Naive thymus-derived CD4-positive, alpha-beta T cell (primary cell): ENCODE measurements at regions not wholly inside any gene's neighbourhood (a gene's known extent, or its start where the extent isn't known, plus 50 kb on each side); places are given as distances from the start of the nearest gene placed in this dataset.
"Not testable (repeated sequence)": the region's sequence is repeated elsewhere in the genome, so short reads cannot be mapped to it uniquely, and the experiment has no call there.

Source experiments
- ATAC-seq: fragments of 150-1000 bp; cut with Tn5 transposase; 2 replicates; pipeline ENCODE4 v1.10.0; 2021; ENCODE audit warnings: mild to moderate bottlenecking, moderate library complexity
- CTCF ChIA-PET: fragments of 350-600 bp; sonication (Branson Sonifier 250); formaldehyde crosslinking; loops from one replicate; lab custom pipeline; 2021; ENCODE audit warnings: antibody characterized with exemption; lab: Charles Lee
- POLR2A ChIA-PET: fragments of 350-600 bp; sonication (Branson Sonifier 250); formaldehyde crosslinking; loops from one replicate; lab custom pipeline; 2021; ENCODE audit warnings: antibody characterized with exemption, inconsistent platforms; lab: Charles Lee
- DNase-seq, 9 donors: peaks; one replicate each; pipeline versions ENCODE4 v3.0.0 to v3.0.0-alpha.2; 2020 to 2022; ENCODE audit warnings: mixed read lengths in 1 of 9
- H3K27ac ChIP-seq: one replicate; pipeline ENCODE4 v1.7.0; 2013; ENCODE audit warnings: mild to moderate bottlenecking, low read depth, low read length, moderate library complexity
- H3K27me3 ChIP-seq, 2 donors: one replicate each; pipeline ENCODE4 v1.7.0; 2013; ENCODE audit warnings: low read length in 2 of 2, mild to moderate bottlenecking in 2 of 2, moderate library complexity in 2 of 2; ENCODE audit not compliant: control insufficient read depth in 2 of 2, insufficient read depth in 2 of 2
- H3K36me3 ChIP-seq, 3 experiments: 1 replicate in 2 of 3; 2 replicates in 1 of 3; pipeline ENCODE4 v1.7.0; 2013; ENCODE audit warnings: low read length in 3 of 3, mild to moderate bottlenecking in 3 of 3, moderate library complexity in 1 of 3; ENCODE audit not compliant: insufficient read depth in 3 of 3, control insufficient read depth in 2 of 3
- H3K4me1 ChIP-seq, 2 donors: one replicate each; pipeline ENCODE4 v1.7.0; 2013; ENCODE audit warnings: low read length in 2 of 2, mild to moderate bottlenecking in 2 of 2, moderate library complexity in 1 of 2; ENCODE audit not compliant: control insufficient read depth in 2 of 2, insufficient read depth in 2 of 2
- H3K4me3 ChIP-seq: 2 replicates; pipeline ENCODE4 v1.7.0; 2013; ENCODE audit warnings: mild to moderate bottlenecking, low read length
- H3K9me3 ChIP-seq, 3 experiments: 1 replicate in 2 of 3; 2 replicates in 1 of 3; pipeline ENCODE4 v1.7.0; 2013; ENCODE audit warnings: low read length in 3 of 3; ENCODE audit not compliant: control insufficient read depth in 2 of 3
- H3K27ac Mint-ChIP-seq, 9 donors: one replicate each; pipeline ENCODE4 v1.8.0; 2020 to 2022; ENCODE audit warnings: mixed read lengths in 9 of 9, mild to moderate bottlenecking in 8 of 9, moderate library complexity in 5 of 9, inconsistent platforms in 2 of 9
- H3K27me3 Mint-ChIP-seq, 5 donors: one replicate each; pipeline ENCODE4 v1.8.0; 2021 to 2022; ENCODE audit warnings: mixed read lengths in 5 of 5, mild to moderate bottlenecking in 1 of 5
- H3K36me3 Mint-ChIP-seq, 5 donors: one replicate each; pipeline ENCODE4 v1.8.0; 2020 to 2022; ENCODE audit warnings: mixed read lengths in 5 of 5, mild to moderate bottlenecking in 3 of 5, inconsistent platforms in 1 of 5
- H3K4me1 Mint-ChIP-seq, 7 donors: one replicate each; pipeline ENCODE4 v1.8.0; 2020 to 2022; ENCODE audit warnings: mixed read lengths in 7 of 7, mild to moderate bottlenecking in 3 of 7, inconsistent platforms in 1 of 7
- H3K4me3 Mint-ChIP-seq, 10 donors: one replicate each; pipeline ENCODE4 v1.8.0; 2020 to 2022; ENCODE audit warnings: mild to moderate bottlenecking in 10 of 10, mixed read lengths in 10 of 10, moderate library complexity in 6 of 10, inconsistent platforms in 2 of 10
- H3K9me3 Mint-ChIP-seq, 11 donors: one replicate each; pipeline ENCODE4 v1.8.0; 2020 to 2022; ENCODE audit warnings: mixed read lengths in 11 of 11, mild to moderate bottlenecking in 4 of 11, inconsistent platforms in 1 of 11, moderate library complexity in 1 of 11
- intact Hi-C, 2 donors: fragments of 100-400 bp; cut with micrococcal nuclease; formaldehyde crosslinking; loops; one replicate each; pipeline ENCODE4 v1.15.1; 2023

DNA sequence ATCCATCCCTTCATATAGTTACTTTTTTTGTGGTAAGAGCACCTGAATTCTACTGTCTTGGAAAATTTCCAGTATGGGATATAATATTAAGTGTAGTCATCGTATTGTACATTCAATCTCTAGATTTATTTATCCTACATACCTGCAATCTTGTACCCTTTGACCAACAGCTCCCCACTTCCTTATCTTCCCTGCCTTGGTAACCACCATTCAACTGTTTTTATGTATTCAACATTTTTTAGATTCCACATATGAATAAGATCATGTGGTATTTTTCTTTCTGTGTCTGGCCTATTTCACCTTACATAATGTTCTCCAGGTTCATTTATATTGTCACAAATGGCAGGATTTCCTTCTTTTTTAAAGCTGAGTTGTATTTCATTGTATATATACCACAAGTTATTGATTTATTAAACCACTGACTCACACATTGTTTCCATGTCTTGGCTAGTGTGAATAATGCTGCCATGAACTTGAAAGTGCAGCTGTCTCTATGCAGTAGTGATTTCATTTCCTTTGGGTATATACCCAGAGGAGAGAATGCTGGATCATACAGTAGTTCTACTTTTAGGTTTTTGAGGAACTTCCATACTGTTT, 572.5 kb downstream of the MAGEB5 start:
- intact Hi-C loops, result no loop called here
- DNase-seq (no peak), ATAC-seq (no peak)
- Mint-ChIP-seq H3K27me3 (no peaks in the 10 kb centered on the region), H3K4me3 (no peak overlapping the region), H3K9me3 (peaks cover 0 to 2% (median 0%) of the 10 kb centered on the region in 11 donors), H3K27ac (no peak overlapping the region), H3K36me3 (no peaks in the 10 kb centered on the region), H3K4me1 (no peaks in the 10 kb centered on the region)
- H3K36me3 ChIP-seq, result no peaks in the 10 kb centered on the region
- H3K4me3 ChIP-seq, result no peak overlapping the region
- CTCF ChIA-PET, result no interaction called here
- no peaks in the 10 kb centered on the region for H3K27me3 ChIP-seq
- no peak overlapping the region for H3K27ac ChIP-seq
- H3K4me1 ChIP-seq, result no peaks in the 10 kb centered on the region
- POLR2A ChIA-PET, result no interaction called here
- H3K9me3 ChIP-seq, result no peaks in the 10 kb centered on the region

DNA sequence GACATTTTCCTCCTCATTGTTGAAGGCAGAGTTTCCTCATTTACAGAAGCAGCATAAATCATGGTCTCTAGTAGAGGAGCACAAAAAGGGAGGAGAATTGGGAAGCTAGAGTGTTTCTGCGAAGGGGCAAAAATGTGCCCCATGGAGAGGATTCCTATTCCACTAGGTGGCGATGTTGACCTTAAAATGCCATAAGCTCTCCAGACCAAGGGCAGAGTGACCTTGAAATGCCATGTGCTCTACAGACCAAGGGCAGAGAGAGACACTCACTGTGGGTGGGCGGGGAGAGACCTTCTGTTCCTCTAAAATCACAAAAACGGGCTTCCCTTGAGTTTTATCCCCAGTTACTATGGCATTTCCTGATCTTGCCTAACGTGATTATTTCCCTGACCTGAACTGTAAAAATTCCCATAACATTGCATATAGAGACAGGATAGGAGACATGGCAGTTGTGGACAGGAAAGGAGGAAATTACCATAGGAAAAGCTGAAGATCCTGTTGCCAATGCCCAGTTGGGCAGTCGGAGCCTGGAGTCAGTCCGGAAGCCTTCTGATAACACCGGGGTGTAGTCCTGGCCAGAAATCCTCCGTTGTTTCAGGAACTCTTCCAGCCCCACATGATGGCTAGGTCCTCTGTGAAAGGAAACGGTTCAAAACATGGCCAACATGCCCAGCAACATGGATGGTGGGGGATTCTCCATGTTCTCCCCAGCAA, 567.7 kb downstream of the MAGEB5 start:
- no peak overlapping the region for H3K4me3 Mint-ChIP-seq
- Histone ChIP-seq H3K9me3 (no peaks in the 10 kb centered on the region), H3K4me3 (no peak overlapping the region), H3K4me1 (no peaks in the 10 kb centered on the region), H3K27me3 (no peaks in the 10 kb centered on the region), H3K27ac (no peak overlapping the region), H3K36me3 (no peaks in the 10 kb centered on the region)
- H3K4me1 Mint-ChIP-seq, result no peaks in the 10 kb centered on the region
- ATAC-seq (no peak), DNase-seq (no peak)
- intact Hi-C loops, result no loop called here
- ChIA-PET POLR2A (no interaction called here), CTCF (no interaction called here)
- H3K36me3 Mint-ChIP-seq, result no peaks in the 10 kb centered on the region
- H3K27ac Mint-ChIP-seq, result no peak overlapping the region
- peaks cover 0 to 2% (median 0%) of the 10 kb centered on the region in 11 donors for H3K9me3 Mint-ChIP-seq
- H3K27me3 Mint-ChIP-seq, result no peaks in the 10 kb centered on the region

DNA sequence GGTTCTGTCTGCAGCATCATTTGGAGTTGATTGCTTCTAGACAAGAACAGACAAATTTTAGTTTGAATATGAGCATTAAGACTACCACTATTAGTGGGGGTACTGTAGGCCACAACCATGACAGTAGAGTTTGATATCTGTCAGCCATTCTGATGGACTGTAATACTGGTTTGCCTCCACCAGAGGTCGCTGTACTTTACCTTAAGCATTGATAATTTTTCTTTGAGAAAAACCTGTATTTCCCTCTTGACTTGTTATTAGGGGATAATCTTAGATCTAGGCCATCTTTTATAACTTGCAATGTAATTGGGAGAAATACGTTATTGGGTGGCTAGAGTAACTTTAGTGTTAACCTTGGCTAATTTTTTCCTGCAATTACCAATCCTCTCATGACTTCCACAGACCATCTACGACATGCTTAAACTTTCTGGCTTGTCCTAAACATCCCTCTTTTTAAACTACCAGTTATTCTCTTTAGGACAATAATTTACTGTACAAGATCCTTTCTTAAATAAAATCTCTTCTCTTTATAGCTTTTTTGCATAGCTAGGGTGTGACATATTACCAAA, 562.4 kb downstream of the MAGEB5 start:
- intact Hi-C loops, result no loop called here
- H3K9me3 Mint-ChIP-seq, result peaks cover 0 to 8% (median 4%) of the 10 kb centered on the region in 11 donors
- POLR2A ChIA-PET, result no interaction called here

DNA sequence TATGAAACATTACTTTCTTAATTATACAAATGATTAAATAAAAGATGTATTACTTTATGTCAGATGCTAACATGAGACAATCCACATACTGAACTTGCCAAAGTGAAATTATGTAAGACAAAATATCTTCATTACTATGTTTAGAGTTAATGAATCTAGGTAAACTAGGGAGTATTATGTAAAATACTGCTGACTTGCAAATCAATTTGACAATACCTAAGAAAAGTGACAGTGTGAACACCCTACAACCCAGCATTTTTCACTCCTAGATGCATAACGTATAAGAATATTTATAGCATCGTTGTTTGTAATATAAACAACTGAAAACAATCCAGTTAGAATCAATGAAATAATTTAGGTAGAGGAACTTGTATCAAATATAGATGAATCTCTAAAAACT, 546.3 kb downstream of the MAGEB5 start:
- Mint-ChIP-seq H3K36me3 (no peaks in the 10 kb centered on the region), H3K4me3 (no peak overlapping the region), H3K4me1 (no peaks in the 10 kb centered on the region), H3K27me3 (no peaks in the 10 kb centered on the region), H3K9me3 (peaks cover 0 to 6% (median 0%) of the 10 kb centered on the region in 11 donors), H3K27ac (no peak overlapping the region)
- Histone ChIP-seq H3K36me3 (no peaks in the 10 kb centered on the region), H3K27ac (no peak overlapping the region), H3K4me1 (no peaks in the 10 kb centered on the region), H3K4me3 (no peak overlapping the region), H3K27me3 (no peaks in the 10 kb centered on the region), H3K9me3 (no peaks in the 10 kb centered on the region)
- DNase-seq (no peak), ATAC-seq (no peak)
- intact Hi-C loops, result no loop called here
- ChIA-PET POLR2A (no interaction called here), CTCF (no interaction called here)

More for the DNA sequence above, 562.4 kb downstream of the MAGEB5 start:
- Histone ChIP-seq H3K4me1 (no peaks in the 10 kb centered on the region), H3K4me3 (no peak overlapping the region), H3K27ac (no peak overlapping the region), H3K9me3 (no peaks in the 10 kb centered on the region), H3K36me3 (no peaks in the 10 kb centered on the region), H3K27me3 (no peaks in the 10 kb centered on the region)
- H3K27me3 Mint-ChIP-seq, result no peaks in the 10 kb centered on the region
- CTCF ChIA-PET, result no interaction called here
- ATAC-seq (no peak), DNase-seq (no peak)
- H3K4me3 Mint-ChIP-seq, result no peak overlapping the region
- no peak overlapping the region for H3K27ac Mint-ChIP-seq
- no peaks in the 10 kb centered on the region for H3K36me3 Mint-ChIP-seq
- H3K4me1 Mint-ChIP-seq, result no peaks in the 10 kb centered on the region

DNA sequence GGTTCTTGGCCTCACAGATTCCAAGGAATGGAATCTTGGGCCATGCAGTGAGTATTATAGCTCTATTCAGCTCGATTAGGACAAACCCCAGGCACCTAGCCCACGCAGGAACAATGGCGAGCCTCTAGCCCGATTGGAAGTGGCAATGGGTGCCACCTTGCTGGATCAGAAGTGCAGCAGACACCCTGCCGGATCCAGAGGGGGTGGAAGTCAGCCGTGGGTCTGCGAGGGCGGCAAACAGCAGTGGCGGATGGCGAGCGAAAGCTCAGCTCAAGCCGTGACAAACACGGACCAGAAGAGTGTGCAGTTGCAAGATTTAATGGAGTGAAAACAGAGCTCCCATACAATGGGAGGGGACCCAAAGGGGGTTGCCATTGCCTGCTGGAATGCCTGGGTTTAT, 539.8 kb downstream of the MAGEB5 start:
- H3K4me1 ChIP-seq, H3K4me3 Mint-ChIP-seq, H3K4me1 Mint-ChIP-seq, H3K27ac Mint-ChIP-seq, CTCF ChIA-PET, H3K36me3 ChIP-seq, DNase-seq, H3K27ac ChIP-seq, ATAC-seq, POLR2A ChIA-PET, H3K4me3 ChIP-seq, H3K9me3 Mint-ChIP-seq, H3K27me3 ChIP-seq, H3K27me3 Mint-ChIP-seq, intact Hi-C loops, H3K36me3 Mint-ChIP-seq, H3K9me3 ChIP-seq: not testable (repeated sequence)

DNA sequence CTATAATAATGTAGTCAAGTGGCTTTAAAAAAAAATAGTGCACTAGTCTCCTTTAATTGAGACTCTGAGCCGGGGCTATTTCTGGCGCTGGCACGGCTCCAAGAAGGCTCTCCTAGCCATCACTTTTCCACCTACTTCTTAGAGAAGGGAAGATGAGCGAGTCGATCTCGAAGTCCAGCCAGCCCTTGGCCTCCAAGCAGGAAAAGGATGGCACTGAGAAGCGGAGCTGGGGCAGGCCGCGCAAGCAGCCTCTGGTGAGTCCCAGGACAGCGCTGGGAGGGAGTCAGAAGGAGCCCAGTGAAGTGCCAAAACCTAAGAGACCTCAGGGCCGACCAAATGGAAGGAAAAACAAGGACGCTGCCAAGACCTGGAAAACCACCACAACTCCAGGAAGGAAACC, 531.9 kb downstream of the MAGEB5 start:
- Histone ChIP-seq H3K4me1 (no peaks in the 10 kb centered on the region), H3K36me3 (no peaks in the 10 kb centered on the region), H3K4me3 (no peak overlapping the region), H3K27ac (no peak overlapping the region), H3K9me3 (no peaks in the 10 kb centered on the region), H3K27me3 (no peaks in the 10 kb centered on the region)
- CTCF ChIA-PET, result no interaction called here
- DNase-seq (no peak), ATAC-seq (no peak)
- H3K9me3 Mint-ChIP-seq, result peaks cover 0 to 8% (median 0%) of the 10 kb centered on the region in 11 donors
- intact Hi-C loops, result no loop called here
- no peak overlapping the region for H3K27ac Mint-ChIP-seq
- H3K36me3 Mint-ChIP-seq, result no peaks in the 10 kb centered on the region
- no peak overlapping the region for H3K4me3 Mint-ChIP-seq
- POLR2A ChIA-PET, result no interaction called here
- H3K27me3 Mint-ChIP-seq, result no peaks in the 10 kb centered on the region
- no peaks in the 10 kb centered on the region for H3K4me1 Mint-ChIP-seq
